ENCODE measurements at regions not wholly inside any gene's neighbourhood (a gene's known extent, or its start where the extent isn't known, plus 50 kb on each side); places are given as distances from the start of the nearest gene placed in this dataset.

DNA sequence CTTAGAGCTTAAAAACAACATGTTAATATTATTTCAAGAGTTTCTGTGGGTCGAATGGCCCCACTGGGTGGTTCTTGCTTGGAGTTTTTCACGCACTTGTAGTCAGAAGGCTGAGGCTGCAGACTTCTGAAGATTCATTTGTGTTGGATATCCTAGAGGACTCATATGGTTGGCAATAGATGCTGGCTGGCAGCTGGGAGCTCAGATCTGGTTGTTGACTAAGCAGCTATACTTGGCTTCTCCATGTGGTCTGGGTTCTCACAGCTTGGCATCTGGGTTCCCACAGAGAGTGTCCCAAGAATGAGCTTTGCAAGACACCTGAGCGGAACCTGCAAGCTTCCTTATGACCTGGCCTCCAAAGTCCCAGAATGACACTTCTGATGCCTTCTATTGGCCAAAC is 163.9 kb upstream of the ZC3H12C start:
- FAIRE-seq (no peak), DNase-seq (ENCODE audit: low read depth, low spot score) (no peak), ATAC-seq (no peak)
- Histone ChIP-seq H3K27me3 (replicated peaks in 1 of 2; ENCODE audit: control insufficient read depth in 2 of 2, insufficient read depth in 2 of 2, low read length in 1 of 2) (no peaks in the 10 kb centered on the region; a peak in 1 of 4 replicates), H3K27ac (ENCODE audit: control insufficient read depth, insufficient read depth) (no peak overlapping the region), H3K36me3 (ENCODE audit: control insufficient read depth in 2 of 2, insufficient read depth in 2 of 2, low read length in 1 of 2) (no peaks in the 10 kb centered on the region), H3K9ac (ENCODE audit: control insufficient read depth, insufficient read depth, low read length) (no peak overlapping the region), H3K4me3 (no peak overlapping the region), H3K9me3 (replicated peaks; ENCODE audit: control insufficient read depth, insufficient read depth, low read length) (no peaks in the 10 kb centered on the region), H3K4me1 (ENCODE audit: control insufficient read depth, insufficient read depth, low read length) (no peaks in the 10 kb centered on the region), H4K20me1 (ENCODE audit: control insufficient read depth, insufficient read depth) (no peaks in the 10 kb centered on the region), H3K79me2 (ENCODE audit: control insufficient read depth, insufficient read depth, low read length) (no peaks in the 10 kb centered on the region), H3K4me2 (ENCODE audit: control insufficient read depth, insufficient read depth) (no peak overlapping the region), H2AFZ (ENCODE audit: control insufficient read depth, low read depth, low read length) (no peak overlapping the region)
- ChIA-PET SMC1A (ENCODE audit: uncharacterized antibody, unreplicated experiment) (interaction anchor here (1.2 kb wide), 1 partner anchor 76 kb away, joined by 4 read pairs; no protein-coding TSS in a partner anchor), RAD21 (ENCODE audit: unreplicated experiment) (interaction anchor here (0.8 kb wide), 1 partner anchor 10 kb away, joined by 3 read pairs; no protein-coding TSS in a partner anchor), POLR2A (interaction anchor here (1.0 kb wide), 1 partner anchor 57 kb away, joined by 3 read pairs; no protein-coding TSS in a partner anchor), CTCF (interaction anchor here (1.0 to 1.8 kb wide), 4 partner anchors 10 to 76 kb away, joined by 3 to 11 read pairs (median 6); no protein-coding TSS in a partner anchor)
- no TSS peak for BruUV-seq (replicated peaks)
- WGBS (ENCODE audit: insufficient coverage, insufficient replicate concordance, low lambda C conversion rate, missing lambda C conversion rate), result 33% methylated on average over 3 of the region's 3 CpGs
- in situ Hi-C loops (cut with MboI) (no loop called here), intact Hi-C loops (cut with micrococcal nuclease; ENCODE audit: unreplicated experiment) (no loop called here)
- TF ChIP-seq, protein P1, sequence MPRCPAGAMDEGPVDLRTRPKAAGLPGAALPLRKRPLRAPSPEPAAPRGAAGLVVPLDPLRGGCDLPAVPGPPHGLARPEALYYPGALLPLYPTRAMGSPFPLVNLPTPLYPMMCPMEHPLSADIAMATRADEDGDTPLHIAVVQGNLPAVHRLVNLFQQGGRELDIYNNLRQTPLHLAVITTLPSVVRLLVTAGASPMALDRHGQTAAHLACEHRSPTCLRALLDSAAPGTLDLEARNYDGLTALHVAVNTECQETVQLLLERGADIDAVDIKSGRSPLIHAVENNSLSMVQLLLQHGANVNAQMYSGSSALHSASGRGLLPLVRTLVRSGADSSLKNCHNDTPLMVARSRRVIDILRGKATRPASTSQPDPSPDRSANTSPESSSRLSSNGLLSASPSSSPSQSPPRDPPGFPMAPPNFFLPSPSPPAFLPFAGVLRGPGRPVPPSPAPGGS (IDR thresholded peaks at IDR 0.05; ENCODE audit: borderline replicate concordance, insufficient read depth, low read depth, low read length, poor library complexity, severe bottlenecking), result no peak
- TF ChIP-seq NFYA (IDR thresholded peaks at IDR 0.05; ENCODE audit: borderline replicate concordance, low read depth, low read length), result no peak
- no peak for TF ChIP-seq SMAD1 (IDR thresholded peaks at IDR 0.05; ENCODE audit: low read depth, partially characterized antibody)
- TF ChIP-seq FOXK2 (IDR thresholded peaks at IDR 0.05), result no peak
- TF ChIP-seq BRCA1 (IDR thresholded peaks at IDR 0.05; ENCODE audit: low read depth, low read length), result no peak
- no peak for TF ChIP-seq CHD4 (IDR thresholded peaks at IDR 0.05)
- no peak for TF ChIP-seq POU2F2 (IDR thresholded peaks at IDR 0.05; ENCODE audit: borderline replicate concordance, low read depth, low read length)
- no peak for TF ChIP-seq ZSCAN29 (IDR thresholded peaks at IDR 0.05)
- TF ChIP-seq PAX8 (IDR thresholded peaks at IDR 0.05), result no peak
- TF ChIP-seq TARDBP (IDR thresholded peaks at IDR 0.05; ENCODE audit: borderline replicate concordance), result no peak
- TF ChIP-seq, protein P2, sequence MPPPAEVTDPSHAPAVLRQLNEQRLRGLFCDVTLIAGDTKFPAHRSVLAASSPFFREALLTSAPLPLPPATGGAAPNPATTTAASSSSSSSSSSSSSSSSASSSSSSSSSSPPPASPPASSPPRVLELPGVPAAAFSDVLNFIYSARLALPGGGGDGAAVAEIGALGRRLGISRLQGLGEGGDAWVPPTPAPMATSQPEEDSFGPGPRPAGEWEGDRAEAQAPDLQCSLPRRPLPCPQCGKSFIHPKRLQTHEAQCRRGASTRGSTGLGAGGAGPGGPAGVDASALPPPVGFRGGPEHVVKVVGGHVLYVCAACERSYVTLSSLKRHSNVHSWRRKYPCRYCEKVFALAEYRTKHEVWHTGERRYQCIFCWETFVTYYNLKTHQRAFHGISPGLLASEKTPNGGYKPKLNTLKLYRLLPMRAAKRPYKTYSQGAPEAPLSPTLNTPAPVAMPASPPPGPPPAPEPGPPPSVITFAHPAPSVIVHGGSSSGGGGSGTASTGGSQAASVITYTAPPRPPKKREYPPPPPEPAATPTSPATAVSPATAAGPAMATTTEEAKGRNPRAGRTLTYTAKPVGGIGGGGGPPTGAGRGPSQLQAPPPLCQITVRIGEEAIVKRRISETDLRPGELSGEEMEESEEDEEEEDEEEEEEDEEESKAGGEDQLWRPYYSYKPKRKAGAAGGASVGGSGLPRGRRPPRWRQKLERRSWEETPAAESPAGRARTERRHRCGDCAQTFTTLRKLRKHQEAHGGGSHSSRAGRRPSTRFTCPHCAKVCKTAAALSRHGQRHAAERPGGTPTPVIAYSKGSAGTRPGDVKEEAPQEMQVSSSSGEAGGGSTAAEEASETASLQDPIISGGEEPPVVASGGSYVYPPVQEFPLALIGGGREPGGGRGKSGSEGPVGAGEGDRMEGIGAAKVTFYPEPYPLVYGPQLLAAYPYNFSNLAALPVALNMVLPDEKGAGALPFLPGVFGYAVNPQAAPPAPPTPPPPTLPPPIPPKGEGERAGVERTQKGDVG (CRISPR knock-in tag; IDR thresholded peaks at IDR 0.05), result no peak
- TF ChIP-seq, protein P3, sequence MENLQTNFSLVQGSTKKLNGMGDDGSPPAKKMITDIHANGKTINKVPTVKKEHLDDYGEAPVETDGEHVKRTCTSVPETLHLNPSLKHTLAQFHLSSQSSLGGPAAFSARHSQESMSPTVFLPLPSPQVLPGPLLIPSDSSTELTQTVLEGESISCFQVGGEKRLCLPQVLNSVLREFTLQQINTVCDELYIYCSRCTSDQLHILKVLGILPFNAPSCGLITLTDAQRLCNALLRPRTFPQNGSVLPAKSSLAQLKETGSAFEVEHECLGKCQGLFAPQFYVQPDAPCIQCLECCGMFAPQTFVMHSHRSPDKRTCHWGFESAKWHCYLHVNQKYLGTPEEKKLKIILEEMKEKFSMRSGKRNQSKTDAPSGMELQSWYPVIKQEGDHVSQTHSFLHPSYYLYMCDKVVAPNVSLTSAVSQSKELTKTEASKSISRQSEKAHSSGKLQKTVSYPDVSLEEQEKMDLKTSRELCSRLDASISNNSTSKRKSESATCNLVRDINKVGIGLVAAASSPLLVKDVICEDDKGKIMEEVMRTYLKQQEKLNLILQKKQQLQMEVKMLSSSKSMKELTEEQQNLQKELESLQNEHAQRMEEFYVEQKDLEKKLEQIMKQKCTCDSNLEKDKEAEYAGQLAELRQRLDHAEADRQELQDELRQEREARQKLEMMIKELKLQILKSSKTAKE (IDR thresholded peaks at IDR 0.05; ENCODE audit: low read depth, poor library complexity, severe bottlenecking), result no peak
- no peak for TF ChIP-seq POLR2AphosphoS5 (IDR thresholded peaks at IDR 0.05; ENCODE audit: low read length)
- TF ChIP-seq, protein P4, sequence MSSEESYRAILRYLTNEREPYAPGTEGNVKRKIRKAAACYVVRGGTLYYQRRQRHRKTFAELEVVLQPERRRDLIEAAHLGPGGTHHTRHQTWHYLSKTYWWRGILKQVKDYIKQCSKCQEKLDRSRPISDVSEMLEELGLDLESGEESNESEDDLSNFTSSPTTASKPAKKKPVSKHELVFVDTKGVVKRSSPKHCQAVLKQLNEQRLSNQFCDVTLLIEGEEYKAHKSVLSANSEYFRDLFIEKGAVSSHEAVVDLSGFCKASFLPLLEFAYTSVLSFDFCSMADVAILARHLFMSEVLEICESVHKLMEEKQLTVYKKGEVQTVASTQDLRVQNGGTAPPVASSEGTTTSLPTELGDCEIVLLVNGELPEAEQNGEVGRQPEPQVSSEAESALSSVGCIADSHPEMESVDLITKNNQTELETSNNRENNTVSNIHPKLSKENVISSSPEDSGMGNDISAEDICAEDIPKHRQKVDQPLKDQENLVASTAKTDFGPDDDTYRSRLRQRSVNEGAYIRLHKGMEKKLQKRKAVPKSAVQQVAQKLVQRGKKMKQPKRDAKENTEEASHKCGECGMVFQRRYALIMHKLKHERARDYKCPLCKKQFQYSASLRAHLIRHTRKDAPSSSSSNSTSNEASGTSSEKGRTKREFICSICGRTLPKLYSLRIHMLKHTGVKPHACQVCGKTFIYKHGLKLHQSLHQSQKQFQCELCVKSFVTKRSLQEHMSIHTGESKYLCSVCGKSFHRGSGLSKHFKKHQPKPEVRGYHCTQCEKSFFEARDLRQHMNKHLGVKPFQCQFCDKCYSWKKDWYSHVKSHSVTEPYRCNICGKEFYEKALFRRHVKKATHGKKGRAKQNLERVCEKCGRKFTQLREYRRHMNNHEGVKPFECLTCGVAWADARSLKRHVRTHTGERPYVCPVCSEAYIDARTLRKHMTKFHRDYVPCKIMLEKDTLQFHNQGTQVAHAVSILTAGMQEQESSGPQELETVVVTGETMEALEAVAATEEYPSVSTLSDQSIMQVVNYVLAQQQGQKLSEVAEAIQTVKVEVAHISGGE (CRISPR knock-in tag; IDR thresholded peaks at IDR 0.05), result no peak
- TF ChIP-seq NFXL1 (IDR thresholded peaks at IDR 0.05; ENCODE audit: borderline replicate concordance), result no peak
